Myocyte (in vitro differentiated cells): ENCODE measurements at regions not wholly inside any gene's neighbourhood (a gene's known extent, or its start where the extent isn't known, plus 50 kb on each side); places are given as distances from the start of the nearest gene placed in this dataset.

ENCODE experiments used
- DNase-seq: peaks from one replicate; pipeline ENCODE4 v3.0.0-alpha.2; 2012; ENCODE audit warnings: low read depth

DNA sequence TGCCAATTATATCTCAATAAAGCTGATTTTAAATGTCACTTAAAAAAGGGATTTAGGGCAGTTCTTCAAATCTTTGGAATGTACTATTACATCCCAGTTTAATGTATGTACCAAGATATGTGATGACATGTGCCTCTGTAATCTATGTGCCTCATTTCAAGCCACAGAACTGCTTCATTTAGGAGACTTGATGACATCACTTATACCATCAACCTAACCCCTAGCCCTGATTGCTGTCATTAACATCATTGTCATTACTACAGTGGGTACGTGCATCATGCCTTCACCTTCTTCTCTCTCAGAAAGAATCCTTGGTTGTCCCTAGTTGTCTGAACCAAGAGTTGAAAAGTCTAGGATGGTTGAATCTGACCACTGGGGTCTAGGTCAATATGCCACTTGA lies 134.3 kb upstream of the RAB11FIP2 start:
- no peak for DNase-seq

DNA sequence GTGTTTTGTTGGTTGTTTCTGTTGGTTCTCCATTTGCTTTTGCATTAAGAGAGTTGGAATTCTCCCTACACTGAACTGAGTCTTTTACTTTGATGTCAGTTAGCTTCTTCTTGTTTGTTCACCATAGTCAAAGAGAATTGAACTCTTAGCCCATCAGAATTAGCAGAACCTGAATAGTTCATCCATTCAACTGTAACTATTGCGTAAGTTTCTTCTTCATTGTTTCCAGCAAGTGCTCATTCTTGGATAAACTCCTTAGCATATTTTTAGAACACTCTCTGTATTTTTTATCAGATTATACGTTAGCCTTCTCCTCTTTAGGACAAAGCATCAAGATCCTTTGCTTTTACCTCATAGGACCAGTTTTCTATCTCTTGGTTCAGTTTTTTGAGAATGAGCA lies 128.4 kb upstream of the RAB11FIP2 start:
- no peak for DNase-seq

DNA sequence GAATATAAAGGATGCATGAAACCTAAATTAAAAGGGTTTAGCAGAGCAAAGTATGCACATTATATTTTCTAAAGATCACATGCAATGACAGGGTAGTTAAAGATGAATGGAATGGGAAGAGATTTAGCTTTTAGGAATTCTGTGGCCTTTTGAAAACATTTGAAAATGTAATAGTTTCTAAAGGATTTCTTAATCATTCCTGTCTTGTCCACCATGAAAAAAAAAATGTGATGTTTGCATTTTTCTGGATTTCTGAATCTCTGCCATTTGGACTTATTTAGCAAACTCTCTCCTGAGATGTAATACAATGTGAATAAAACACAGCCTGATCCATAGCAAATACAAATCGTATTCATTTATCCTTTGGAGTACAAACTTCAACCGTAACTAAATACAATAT lies 126.6 kb upstream of the RAB11FIP2 start:
- no peak for DNase-seq

DNA sequence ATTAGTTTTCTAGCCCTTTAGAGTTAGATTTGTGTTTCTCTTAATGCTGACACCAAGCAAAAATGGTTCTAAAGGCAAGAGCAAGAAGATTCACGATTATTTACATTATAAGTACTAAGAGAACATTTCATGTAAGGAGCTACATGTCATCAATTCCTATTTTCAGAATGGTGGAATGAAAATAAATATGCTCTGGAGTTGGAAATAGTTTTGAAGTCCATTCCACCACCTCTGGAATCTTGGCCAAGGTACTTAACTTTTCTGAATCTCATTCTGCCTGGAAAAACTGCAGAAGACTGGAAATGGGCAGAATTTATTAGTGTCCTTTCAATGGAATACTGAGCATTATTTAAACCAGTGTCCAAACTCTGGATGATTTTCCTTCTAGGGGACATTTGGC lies 125.1 kb upstream of the RAB11FIP2 start:
- DNase-seq, result no peak

DNA sequence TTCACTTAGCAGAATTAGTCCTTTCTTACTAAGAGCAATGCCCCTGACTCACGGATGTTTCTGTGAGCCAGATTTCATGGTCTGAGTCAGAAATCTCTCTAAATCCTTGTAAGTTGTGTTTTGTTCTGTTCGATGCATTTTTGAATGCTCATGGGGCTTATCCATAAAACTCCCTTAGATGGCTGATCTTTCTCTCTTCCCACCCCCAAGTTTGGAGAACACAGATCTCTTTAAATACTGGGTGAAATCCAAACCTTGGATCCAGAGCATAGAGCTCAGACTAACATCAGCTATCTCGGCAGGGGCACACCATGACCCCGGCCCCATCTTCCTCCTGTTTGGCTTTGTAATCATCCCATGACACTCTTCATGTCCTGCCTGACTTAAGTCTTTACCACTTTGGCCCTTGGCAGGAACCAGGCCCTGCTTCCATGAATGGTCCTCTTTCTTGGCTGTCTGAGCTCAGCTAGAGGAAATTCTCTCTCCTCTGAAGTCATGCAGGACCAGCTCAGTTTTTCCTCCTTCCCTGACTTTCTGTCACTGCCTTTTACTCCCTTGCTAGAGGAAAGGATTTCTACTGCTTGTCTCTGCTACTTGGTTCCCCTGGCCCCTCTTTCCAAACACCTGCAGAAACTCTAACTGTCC lies 120.4 kb upstream of the RAB11FIP2 start:
- DNase-seq, result no peak

DNA sequence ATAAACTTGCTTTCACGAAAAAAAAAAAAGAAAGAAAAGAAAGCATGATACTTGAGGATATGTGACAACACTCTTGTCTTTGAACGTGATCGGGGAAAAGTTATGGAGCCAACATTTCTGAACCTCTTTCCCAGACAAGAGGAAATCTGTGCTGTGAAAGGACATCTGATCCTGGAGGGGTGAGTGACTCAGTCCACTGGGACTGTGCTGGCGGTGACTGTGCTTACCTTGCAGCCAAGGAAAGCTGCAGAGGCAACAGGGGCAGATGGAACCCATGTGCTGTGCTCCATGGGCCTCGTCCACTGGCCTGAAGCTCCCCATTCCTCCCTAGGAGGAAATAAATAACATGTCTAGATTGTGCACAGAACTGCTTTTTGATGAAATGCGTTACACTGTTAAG lies 116.5 kb upstream of the RAB11FIP2 start:
- DNase-seq, result no peak

DNA sequence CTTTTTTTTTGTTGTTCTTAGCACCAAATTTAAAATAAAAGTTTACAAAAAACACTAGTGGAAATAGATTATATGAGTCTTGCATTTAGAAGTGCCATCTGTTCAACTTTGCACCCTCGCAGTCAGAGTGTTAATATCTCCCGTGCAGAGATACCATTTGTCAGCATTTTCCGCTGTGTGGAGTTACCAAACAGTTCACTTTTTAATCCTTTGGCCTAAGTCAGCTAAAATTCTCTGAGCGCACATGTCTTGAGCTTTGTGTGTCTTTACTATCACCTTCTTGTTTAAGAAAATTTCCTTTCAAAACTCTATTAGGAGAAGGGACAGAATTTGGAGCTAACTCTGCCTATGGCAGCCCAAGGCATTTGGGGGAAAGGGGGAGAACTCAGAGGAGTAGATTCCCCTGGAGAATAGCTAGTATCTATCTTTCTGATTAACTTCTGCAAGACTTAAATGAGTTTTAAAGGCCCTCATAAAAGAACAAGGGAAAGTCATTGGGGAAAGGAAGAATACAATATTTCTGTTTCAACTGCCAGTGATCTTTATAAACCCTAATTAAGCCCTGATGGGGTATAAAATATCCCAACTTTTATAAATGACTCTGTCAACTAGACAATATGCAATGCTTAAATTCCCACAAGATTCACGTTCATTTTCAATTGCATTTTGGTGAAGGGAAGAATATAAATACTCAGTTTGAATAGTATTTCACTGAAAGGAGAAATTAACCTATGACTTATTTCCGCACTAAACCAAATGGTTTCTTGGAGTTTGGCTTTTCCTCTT lies 114.9 kb upstream of the RAB11FIP2 start:
- DNase-seq, result no peak

DNA sequence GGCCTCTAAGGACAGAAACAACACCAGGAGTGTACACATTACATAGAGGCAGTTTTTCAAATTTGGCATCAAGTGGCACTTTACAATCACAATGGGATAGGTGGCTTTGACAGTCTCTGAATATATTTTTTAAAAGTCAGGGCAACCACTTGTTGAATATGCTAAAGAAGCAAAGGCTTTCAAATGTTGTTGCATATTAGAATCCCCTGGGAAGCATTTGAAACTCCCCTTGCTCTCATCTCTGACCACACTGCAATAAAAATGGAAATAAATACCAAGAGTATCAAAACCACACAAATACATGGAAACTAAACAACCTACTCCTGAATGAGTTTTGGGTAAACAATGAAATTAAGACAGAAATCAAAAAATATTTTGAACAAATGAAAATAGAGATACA lies 106.5 kb upstream of the RAB11FIP2 start:
- DNase-seq, result no peak

DNA sequence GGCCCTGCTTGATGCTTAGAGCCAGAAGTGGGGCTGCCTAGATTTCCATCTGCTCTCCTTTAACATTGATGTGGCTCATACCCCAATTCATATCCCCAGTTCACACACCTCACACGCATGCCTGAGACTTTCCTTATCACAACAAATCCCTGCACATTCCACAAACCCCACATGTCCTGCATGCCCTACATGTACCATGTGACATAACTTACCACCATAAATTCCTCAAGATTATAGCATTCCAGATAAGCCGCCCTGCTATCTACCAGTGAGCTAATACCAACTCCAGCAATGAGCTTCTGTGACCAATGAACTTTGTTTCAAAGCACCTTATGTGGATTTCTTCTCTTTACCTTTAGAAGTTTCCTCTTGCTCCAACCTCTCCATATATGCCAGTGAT lies 104.7 kb upstream of the RAB11FIP2 start:
- no peak for DNase-seq

DNA sequence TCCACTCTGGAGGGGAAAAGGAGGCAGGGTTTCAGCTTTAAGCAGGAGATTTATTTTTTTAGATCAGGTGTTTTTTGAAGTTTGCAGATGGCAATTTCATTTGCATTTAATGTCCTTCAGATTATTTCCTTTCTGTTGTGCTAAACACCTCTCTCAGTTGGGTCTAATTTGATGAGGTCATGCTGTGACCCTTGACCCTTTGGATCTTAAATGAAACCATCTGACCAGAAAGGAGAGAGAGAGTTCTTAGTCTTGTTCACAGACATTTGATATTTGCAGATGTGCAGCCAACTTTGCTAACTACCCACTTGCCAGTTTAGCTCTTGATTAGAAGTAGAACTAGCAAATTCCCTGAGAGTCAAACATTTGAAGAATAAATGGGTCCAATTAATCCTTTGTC lies 101.5 kb upstream of the RAB11FIP2 start:
- no peak for DNase-seq

DNA sequence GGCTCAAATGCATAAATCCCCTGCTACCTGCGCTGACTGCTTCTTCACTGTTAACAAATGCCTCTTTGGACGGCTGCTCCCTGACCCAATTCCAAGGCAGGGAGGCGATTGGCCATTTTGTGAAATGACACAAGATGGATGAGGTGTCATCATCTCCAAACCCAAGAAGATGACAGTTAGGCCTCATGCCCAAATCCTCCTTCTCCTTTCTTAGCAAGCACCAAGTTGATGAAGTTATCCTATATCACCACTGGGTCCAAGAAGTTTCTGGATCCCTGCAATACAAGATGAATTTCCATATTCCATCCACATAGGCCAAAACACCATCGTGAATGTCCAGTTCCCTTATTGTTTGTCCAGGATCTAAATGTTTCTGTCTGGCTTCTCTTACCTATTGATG lies 98.5 kb upstream of the RAB11FIP2 start:
- no peak for DNase-seq

DNA sequence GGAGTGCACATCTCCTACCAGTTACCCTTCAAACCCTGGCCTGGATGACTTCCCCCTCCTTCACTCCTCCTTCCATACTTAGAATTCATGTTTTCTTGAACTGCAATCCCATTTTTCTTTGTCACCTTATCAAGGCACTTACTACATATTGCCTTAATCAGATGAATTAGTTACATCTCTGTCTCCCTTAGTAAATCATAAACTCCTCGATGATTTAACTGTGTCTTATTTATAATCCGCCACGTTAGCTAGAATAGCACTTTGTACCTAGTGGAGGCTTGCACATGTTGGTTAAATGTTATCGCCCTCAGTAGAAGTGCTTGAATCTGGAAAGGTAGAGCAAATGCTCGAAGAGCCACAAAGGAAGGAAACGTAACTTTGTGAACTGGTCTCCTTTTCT lies 94.7 kb upstream of the RAB11FIP2 start:
- no peak for DNase-seq

DNA sequence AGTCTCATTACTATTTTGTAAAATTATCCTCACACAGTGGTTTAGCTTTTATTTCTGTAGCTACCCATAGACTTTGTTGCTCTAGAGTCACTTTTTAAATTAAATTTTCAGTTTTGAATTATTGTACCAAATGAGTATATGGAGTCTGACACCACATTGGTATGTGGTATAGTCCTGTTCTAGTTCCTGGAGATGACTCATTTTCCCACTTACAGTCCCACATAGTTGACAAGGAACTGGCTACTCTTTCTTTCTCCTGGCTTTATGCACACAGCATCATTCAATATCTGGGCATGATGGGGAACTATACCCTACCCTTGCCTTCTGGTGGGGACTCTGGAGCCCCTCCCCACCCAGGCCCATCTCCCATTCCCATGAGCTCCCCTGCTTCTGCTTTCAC lies 92.6 kb upstream of the RAB11FIP2 start:
- DNase-seq, result no peak

DNA sequence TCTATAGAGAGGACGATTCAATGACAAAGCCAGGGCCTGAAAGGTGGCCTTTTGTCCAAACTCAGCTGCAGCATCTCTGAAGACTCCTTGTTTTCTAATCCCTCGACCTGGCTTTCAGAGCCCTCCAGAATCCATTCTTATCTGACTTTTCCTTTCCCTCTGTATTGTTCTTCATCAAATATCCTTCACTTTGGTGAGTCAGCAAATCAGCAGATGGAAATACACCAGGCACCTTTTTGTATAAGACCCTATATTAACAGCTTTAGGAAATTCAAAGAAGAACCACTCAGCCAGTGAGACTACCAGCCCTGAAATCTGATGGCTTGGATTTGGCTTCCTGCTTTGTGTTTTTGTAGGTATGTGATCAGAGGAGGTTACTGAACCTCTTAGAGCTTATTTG lies 81.9 kb upstream of the RAB11FIP2 start:
- no peak for DNase-seq

DNA sequence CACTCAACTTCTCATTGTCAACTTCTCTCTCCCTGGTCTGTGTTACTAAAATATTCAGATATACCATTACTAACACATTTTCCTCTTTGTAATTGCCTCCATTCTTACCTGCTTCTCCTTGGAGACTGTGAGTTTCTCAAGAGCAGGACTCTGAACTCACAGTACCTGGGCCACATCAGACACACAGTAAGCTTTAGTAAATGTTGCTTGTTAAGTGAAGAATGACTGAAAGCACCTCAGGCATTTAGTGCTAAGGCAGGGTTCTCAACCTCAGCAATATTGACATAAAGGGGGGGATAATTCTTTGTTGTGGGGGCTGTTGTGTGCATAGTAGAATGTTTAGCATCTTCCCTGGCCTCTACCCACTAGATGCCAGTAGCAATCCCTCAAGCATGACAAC lies 72.0 kb upstream of the RAB11FIP2 start:
- no peak for DNase-seq

DNA sequence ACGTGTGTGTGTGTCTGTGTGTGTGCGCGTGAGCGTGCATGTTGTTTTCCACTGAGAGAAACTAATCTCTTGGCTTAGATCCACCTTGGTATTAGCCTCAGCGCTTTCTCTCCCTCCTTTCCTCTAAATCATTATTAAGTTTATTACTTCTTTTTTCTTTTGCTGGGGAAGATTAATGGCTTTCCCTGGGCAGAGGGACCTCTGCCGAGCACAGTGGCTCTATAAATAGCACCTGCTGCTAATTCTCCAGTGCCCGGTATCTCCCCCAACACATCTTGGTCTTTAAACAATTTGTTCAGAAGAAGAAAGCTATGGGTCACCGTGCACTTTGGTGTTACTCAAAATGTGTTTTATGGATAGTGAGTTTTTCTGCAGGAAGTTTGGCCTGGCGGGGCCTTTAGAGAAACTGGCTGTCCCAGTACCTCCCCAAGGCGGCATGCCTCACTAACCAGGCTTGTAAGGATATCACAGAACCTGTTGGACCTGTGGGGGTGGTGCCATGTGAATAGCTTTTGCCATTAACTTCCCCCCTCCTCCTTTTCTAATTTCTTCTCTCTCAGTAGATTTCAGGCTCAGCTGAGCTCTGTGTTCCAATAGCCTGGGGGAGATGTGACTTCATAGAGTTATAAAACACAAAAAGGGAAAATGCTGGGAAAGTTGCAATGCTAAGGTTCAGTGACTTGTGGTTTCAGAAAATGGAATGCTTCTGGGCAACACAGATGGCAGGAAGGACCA lies 70.1 kb upstream of the RAB11FIP2 start:
- DNase-seq, result no peak

DNA sequence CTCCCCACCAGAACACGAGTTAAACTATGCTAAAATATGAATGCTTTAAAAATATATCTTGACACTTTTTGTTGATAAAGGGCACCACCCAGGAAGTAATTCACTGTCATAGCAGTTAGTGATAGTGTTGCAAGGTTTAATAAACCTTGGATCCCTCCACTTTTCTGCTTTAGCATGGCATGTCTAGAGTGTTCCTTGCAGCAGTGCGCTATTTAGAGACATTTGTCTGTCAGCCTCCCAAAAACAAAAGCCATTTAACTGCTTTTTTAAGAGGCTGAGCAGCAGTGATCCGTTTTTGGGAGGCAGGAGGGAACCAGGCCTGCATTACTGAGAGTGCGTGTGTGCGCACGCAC lies 69.6 kb upstream of the RAB11FIP2 start:
- no peak for DNase-seq

DNA sequence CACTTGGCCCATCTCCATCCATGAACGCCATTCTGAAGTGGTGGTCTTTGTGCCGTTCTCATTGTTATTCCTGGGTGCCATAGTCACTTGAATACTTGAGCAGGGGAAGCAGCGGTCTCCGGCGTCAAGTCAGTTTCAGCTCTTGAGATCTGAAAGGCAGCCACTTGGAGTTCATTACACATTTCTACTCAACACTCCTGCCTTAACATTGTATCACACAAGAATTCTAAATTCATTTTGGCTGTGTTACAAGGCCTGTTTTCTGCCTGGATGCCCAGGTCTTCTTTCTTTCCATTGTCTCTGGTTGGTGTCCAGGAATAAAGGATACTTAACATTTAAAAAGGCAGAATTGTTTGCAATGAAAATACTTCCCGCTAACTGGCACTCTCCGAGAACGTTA lies 69.0 kb upstream of the RAB11FIP2 start:
- DNase-seq, result no peak

DNA sequence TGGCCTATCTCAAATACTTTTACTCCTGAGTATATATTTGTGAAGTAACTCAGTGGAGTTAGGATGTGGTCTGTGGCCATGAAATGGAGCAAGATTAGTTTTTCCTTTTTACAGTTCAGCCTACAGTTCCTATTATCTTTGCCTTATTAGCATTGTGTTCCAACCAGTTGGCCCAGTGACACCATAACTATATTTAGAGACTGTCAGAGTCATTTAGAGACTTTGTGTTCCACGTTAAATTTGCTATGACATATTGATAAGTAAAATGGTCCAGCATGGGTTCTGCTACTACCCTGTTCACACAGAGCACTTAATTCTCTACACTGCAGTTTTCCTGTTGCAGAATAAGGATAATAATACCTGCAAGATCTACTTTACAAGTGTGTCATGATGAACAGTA lies 68.3 kb upstream of the RAB11FIP2 start:
- no peak for DNase-seq

DNA sequence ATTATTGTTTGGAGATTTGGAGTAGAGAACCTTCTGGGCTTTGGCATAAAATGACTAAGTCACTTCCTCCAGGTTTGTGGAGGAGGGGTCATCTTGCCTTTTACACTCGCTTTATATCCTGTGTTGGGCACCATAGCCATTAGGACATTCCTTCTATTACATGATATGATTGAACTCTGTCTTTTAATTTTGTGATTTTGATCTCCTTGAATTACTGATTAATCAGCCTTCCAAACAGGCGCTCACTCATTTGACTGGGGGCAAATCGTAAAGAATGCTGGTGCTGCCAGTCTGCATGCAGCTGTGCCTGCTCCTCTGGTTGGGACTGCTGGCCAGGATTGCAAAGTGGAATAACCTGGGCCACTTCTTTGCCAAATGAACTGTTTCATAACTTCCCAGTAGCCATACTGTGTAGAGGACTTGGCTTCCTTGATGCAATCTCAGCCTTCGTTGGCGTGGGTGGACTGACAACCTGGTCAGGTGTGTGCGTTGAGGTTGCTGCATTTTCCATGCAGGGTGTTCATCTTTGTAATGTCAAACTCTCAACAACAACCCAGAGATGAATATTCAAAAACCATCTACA lies 65.9 kb upstream of the RAB11FIP2 start:
- DNase-seq, result no peak

DNA sequence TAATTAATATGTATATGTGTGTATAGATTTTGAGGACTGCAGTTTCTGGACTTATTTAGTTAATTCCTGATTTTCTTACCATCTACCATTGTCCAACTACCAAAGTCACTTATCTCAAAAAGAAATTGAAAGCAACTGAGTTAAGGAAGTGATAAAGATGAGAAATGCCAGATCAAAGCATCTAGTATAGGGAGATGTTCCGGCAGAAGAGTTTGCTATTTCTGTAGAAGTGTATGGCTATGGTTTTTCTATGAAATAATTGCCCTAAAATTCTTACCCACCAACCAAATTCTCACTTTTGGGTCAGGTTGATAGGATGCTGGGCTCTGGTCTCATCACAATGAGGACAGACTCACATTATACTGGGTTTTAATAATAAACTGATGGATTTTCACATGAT lies 64.0 kb upstream of the RAB11FIP2 start:
- DNase-seq, result no peak
